ENCODE measurements at regions not wholly inside any gene's neighbourhood (a gene's known extent, or its start where the extent isn't known, plus 50 kb on each side); places are given as distances from the start of the nearest gene placed in this dataset.

DNA sequence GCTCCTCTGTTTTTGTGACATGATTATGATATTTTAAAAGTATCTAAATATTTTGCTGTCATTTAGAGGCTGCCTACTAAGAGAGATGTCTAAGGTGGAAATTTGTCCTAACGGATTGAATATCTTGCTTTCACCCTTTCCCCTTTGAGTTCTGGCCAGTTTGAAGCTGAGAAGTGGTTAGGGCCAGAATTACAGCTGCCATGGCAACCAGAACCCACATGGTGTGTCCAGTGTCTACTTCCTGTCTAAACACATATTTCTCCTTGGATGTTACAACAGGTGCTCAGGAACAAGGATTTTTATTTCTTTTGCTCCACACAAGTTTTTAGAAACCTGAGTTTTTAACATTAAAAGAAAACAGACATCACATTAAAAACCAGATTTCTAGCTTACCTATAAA is 335.1 kb upstream of the OR4E1 start:
- DNase-seq (ENCODE audit: extremely low read depth in 1 of 2, low read depth in 1 of 2), result no peak

DNA sequence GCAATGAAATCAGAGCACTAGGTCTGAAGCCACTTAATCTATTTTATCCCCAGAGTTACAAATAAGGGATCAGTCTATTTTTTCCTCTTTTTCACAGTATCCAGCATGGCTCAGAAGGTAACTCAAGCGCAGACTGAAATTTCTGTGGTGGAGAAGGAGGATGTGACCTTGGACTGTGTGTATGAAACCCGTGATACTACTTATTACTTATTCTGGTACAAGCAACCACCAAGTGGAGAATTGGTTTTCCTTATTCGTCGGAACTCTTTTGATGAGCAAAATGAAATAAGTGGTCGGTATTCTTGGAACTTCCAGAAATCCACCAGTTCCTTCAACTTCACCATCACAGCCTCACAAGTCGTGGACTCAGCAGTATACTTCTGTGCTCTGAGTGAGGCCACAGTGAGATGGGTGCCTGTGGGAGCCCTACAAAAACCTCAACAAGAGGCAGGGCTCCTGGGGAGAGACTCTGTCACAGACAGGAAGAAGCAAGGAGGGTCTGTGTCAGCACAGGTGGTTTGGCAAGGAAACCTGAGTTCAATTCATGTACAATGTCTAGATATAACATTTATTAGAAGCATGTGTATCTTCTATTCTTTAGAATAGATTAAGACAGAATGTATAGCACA is 334.3 kb upstream of the OR4E1 start:
- DNase-seq (ENCODE audit: extremely low read depth in 1 of 2, low read depth in 1 of 2), result no peak

DNA sequence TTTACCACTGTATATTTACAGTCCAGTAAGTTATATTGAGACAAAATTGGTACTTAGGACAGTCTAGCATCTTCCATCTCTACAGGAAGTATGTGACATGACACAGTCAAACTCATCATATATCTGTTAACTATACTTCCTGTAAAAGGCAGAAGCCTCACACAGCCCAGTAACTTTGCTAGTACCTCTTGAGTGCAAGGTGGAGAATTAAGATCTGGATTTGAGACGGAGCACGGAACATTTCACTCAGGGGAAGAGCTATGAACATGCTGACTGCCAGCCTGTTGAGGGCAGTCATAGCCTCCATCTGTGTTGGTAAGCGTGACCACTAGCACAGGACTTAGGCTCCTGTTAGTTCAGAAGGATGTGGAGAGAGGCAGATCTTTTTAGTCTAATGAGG is 333.7 kb upstream of the OR4E1 start:
- DNase-seq (ENCODE audit: extremely low read depth in 1 of 2, low read depth in 1 of 2), result no peak

DNA sequence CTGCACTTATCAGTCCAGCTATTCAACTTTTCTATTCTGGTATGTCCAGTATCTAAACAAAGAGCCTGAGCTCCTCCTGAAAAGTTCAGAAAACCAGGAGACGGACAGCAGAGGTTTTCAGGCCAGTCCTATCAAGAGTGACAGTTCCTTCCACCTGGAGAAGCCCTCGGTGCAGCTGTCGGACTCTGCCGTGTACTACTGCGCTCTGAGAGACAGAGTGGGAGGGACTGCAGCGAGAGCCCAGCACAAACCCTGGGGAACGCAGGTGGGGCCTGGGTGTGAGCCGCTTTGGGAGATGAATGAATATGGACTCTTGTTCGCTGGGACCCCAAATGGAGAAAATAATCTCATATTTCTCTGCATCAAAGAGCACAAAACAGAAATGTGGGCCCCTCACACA is 329.8 kb upstream of the OR4E1 start:
- no peak for DNase-seq (ENCODE audit: extremely low read depth in 1 of 2, low read depth in 1 of 2)

DNA sequence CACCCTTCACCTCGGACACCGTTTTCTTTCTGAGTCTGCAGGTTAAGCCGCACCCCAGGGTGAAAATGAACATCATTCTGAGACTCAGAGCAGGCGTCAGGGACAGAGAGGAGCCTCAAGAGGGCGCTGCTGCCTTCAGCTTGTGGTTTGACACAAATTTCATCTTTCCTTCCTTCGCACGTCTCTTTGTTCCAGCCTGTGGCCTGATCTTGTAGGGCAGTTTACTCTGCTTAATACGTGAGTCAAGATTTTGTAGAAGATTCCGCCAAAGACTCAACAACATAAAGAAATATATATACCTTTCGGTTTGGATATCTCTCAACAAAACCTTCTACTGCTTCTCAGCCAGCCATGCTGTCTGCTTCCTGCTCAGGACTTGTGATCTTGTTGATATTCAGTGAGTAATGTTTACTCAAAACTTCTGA is 329.3 kb upstream of the OR4E1 start:
- DNase-seq (ENCODE audit: extremely low read depth in 1 of 2, low read depth in 1 of 2), result peak; percentile 38 to 40

DNA sequence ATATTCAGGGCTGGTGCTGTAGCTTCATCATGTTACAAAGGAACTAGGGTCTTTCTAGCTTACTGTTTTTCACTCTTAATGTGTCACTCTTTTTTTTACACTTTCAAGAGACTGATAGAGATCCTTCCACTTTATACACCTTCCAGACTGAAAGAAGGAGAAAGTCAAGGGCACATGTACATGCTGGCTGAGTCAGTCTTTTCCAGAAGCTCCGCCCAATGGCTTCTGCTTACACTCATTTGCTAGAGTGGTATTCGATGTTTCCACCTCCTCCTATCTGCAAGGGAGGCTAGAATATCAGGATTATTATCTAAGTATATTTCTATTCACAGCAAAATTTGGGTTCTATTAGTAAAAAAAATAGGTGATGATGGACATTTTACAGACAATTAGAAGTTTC is 325.8 kb upstream of the OR4E1 start:
- no peak for DNase-seq (ENCODE audit: extremely low read depth in 1 of 2, low read depth in 1 of 2)

DNA sequence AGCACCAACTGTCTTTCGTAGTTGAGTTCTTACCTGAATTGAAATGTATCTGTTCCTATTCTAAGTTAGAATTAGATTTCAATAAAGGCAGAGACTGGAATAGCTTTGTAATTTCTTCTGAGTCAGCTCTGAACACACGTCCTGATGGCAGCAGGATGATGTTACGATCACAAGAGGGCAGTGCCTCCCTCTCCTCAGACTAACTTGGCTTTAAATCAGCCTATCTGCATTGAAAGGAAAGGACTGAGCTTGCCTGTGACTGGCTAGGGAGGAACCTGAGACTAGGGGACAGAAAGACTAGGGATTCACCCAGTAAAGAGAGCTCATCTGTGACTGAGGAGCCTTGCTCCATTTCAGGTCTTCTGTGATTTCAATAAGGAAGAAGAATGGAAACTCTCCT is 323.7 kb upstream of the OR4E1 start:
- no peak for DNase-seq (ENCODE audit: extremely low read depth in 1 of 2, low read depth in 1 of 2)

DNA sequence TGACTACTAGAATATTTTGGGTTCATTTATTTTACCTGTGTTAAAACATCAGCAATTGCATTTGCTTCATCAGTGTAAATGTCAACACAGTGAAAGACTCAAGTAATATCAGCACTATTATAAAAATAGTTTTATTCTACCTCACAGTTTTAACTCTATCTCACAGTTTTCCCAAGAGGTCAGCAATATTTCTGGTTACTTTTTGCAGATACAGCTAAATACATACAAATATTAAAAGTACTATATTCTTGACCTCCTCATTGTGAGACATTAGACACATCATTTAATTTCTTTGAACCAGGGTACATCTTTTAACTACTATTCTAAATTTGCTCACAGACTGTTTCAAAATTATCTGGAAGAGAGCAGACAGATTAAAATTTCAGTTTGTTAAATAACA is 321.7 kb upstream of the OR4E1 start:
- no peak for DNase-seq (ENCODE audit: extremely low read depth in 1 of 2, low read depth in 1 of 2)

DNA sequence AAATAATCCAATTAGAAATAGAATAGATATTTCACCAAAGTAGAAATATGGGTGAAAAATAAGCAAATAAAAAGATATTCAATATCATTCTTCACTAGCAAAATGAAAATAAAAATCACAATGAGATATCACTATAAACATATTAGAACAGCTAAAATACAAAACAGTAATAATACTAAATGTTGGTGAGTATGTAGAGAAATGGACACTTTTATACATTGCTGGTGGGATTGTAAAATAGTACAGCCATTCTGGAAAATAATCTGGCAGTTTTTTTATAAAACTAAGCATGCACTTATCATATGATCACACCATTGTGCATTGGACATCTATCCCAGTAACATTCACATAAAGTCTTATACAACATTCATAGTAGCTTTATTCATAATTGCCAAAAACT is 320.2 kb upstream of the OR4E1 start:
- DNase-seq (ENCODE audit: extremely low read depth in 1 of 2, low read depth in 1 of 2), result no peak

DNA sequence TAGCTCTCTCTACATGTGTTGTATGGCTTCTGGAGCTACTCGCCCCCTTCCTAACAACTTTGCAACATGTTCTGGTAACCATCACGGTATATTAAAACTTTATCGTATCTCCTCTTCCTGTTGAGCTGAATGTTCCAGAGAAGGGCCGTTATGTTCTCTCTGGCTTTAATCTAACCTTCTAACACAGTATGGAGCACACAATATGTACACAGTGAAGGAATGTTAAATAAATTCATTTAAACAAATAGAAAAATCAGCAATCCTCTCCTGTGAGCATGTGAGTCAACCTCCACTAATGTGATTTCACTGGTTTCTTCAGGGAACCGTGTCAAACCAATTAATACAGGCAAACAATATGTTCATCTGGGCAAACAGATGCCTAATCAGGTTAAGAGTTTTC is 319.5 kb upstream of the OR4E1 start:
- no peak for DNase-seq (ENCODE audit: extremely low read depth in 1 of 2, low read depth in 1 of 2)

DNA sequence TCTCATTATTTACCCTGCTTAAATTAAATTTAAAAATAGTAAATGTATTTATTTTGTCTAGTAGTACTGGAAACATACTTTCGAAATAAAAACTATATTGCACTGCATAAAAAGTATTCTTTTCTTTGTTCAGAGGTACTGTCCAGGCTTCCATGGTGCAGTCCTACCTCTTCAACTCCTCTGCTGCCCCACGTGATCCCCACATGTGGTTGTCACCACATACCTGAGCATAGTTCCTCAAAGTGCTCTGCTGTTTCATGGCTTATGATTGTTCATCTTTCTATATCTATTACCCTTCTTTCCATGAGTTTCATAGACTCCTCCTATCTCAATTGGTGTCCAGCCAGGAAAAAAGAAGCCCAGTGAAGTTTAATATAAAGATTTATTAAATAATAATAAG is 317.5 kb upstream of the OR4E1 start:
- no peak for DNase-seq (ENCODE audit: extremely low read depth in 1 of 2, low read depth in 1 of 2)

DNA sequence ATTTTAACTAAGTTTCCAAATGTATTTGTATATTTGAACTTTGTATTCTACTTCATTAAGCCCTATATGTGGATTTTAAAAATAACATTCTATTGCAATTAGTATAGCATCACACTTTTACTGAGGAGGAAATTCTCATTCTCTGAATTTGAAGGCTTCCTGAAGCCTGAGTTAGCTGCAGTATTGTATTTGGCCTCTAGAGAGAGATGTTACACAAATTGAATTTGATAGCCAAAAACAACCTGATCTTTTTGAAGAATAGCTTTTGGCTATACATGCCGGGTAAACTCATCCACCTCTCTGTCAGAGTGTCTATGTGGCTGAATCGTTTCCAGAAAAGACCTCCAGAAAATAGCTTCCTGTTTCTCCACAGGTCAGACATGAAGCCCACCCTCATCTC is 316.5 kb upstream of the OR4E1 start:
- no peak for DNase-seq (ENCODE audit: extremely low read depth in 1 of 2, low read depth in 1 of 2)

DNA sequence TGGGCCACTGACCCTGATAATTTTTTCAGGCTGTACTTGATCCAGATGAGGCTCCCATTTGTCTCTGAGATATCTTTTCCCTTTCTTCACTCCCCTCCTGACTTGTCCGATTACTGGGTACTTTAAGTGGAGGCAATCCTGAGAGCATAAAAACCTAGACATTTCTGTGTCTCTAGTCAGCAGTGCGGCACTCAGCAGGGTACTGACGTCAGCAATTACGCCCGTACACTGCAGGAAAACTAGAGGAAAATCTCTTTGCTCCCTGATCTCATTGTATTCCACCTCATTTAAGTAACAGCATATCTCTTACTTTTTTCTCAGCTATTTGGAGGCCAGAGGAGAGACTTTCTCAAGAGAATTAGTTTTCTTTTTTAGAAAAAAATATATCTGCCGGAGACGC is 315.5 kb upstream of the OR4E1 start:
- DNase-seq (ENCODE audit: extremely low read depth in 1 of 2, low read depth in 1 of 2), result no peak

DNA sequence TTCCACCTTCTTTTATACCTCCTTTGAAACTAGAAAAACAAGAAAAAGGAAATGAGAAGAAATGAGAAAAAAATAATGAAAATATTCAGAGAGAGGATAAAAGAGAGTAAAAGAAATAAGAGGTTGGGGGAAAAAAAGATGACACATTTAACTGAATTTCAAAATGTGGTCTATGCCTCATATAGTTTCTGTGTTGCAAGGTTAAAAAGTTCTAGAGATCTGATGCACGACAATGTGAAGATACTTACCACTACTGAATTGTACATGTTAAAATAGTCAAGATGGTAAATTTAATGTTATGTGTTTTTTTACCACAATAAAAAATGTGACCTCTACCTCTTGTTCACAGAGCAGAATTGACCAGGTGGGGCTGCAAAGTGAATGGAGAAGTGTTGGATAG is 314.8 kb upstream of the OR4E1 start:
- no peak for DNase-seq (ENCODE audit: extremely low read depth in 1 of 2, low read depth in 1 of 2)

DNA sequence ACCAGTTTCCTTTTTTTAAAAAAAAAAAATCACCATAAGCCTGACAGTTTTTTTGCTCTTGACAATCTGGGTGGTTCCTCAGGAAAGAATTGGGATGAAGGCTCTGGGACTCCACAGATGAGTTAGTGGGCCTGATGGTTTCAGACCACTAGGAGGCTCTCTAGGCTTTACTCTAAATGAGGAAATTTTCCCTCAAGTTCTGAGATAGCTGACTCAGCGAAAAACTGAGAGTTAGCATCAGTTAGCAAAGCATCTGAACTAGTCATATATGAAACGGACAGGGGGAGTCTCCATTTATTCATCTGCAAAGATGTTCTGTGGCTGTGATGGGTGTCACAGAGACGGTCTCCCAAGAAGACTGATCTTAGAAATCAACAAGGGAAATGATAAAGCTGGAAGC is 314.3 kb upstream of the OR4E1 start:
- DNase-seq (ENCODE audit: extremely low read depth in 1 of 2, low read depth in 1 of 2), result no peak

DNA sequence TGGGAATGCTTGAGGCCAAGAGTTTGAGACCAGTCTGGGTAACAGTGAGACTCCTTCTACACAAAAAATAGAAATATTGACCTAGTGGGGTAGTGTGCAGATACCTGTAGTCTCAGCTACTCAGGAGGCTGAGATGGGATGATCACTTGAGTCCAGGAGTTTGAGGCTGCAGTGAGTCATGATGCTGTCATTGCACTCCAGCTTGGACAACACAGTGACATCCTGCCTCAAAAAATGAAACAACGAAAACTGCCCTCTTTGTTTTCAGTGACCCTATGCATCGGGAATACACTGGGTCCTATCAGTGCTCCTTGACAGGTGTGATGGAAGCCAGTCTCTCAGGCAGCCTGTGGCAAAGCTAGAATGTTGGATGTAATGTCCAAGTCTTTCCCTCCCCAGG is 311.5 kb upstream of the OR4E1 start:
- DNase-seq (ENCODE audit: extremely low read depth in 1 of 2, low read depth in 1 of 2), result no peak

DNA sequence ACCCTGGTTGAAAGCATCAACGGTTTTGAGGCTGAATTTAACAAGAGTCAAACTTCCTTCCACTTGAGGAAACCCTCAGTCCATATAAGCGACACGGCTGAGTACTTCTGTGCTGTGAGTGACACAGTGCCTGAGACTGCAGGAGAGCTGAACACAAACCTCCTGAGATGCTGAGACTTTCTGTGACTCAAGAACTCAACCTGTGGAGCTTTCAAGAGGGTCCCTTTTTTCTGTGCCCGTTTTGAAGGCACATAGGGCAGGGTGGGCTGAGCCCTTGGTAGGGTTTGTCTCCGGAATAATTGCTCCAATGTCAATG is 305.3 kb upstream of the OR4E1 start:
- DNase-seq (ENCODE audit: extremely low read depth in 1 of 2, low read depth in 1 of 2), result no peak

DNA sequence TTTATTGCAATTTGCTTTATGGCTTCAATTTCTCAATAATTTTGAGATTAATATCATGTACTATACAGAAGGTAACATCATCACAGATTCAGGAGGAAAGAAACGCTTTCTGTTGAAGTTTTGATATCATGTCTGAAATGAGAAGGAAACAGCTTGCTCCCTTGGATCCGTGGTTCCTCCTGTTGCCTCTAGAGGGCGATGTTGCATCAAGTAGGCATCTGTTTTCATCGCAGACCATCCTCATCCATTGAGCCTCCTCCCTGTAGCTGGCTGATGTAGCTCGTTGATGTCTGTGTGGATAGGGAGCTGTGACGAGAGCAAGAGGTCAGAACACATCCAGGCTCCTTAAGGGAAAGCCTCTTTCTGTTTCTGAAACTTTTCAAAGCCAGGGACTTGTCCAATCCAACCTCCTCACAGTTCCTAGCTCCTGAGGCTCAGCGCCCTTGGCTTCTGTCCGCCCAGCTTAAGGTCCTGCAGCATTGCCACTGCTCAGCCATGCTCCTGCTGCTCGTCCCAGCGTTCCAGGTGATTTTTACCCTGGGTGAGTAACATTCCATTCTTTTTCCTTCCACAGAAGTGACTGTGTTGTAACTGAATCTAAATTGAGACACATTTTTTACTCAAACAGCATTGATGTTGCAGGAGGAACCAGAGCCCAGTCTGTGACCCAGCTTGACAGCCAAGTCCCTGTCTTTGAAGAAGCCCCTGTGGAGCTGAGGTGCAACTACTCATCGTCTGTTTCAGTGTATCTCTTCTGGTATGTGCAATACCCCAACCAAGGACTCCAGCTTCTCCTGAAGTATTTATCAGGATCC is 304.8 kb upstream of the OR4E1 start:
- DNase-seq (ENCODE audit: extremely low read depth in 1 of 2, low read depth in 1 of 2), result no peak

DNA sequence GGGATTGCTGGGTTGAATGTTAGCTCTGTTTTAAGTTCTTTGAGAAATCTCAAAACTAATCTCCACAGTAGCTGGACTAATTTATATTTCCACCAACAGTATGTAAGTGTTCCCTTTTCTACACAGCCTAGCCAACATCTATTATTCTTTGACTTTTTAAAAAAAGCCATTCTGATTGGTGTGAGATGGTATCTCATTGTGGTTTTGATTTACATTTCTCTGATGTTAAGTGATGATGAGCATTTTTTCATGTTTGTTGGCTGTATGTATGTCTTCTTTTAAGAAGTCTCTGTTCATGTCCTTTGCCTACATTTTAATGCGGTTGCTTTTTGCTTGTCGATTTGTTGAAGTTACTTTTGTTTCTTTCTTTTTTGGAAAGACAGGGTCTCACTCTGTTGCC is 301.1 kb upstream of the OR4E1 start:
- no peak for DNase-seq (ENCODE audit: extremely low read depth in 1 of 2, low read depth in 1 of 2)

DNA sequence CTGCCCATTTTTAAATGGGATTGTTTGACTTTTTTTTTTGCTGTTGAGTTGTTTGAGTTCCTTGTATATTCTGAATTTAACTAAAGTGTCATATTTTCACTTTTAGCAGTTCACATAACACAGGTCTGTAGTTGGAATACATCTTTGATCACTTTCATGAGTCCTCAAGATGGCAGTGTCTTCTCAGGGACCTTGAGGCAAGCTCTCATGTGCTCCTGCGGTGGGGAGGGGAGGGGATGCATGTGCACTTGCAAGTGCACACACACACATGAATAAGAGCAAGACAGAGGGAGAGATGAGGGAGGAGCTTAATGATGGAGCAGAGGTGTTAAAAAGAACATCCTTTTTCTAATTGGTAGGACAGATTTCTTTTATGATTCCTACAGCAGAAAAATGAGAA is 291.4 kb upstream of the OR4E1 start:
- DNase-seq (ENCODE audit: extremely low read depth in 1 of 2, low read depth in 1 of 2), result no peak

DNA sequence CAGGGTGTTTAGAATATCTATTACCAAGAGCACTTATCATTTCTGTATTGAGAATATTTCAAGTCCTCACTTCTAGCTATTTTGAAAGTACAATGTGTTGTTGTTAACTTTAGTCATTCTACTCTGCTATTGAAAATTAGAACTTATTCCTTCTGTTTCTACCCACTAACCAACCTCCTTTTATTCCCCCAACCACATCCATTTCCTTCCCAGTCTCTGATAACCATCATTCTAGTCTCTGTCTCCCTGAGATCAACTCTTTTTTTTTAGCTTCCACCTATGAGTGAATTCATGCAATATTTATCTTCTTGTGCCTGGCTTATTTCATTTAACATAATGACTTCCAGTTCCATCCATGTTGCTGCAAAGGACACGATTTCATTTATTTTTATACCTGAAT is 290.6 kb upstream of the OR4E1 start:
- no peak for DNase-seq (ENCODE audit: extremely low read depth in 1 of 2, low read depth in 1 of 2)

DNA sequence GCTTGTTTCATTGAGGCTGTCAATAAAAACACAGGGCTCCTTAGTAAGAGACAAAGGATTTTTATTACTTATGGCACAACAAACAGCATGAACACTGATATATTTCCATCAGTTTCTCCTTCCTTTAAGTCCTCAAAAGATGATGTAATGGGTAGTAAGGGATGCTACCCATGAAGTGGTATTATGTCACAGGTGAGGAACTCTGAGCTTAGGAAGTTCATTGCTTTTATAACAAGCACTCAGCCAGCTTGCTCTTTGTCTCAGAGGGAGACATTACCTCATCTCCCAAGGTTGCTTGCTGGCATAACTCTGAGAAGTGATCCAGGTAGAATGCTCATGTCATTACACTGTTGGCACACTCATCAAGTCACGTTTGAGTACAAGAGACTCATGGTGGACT is 287.0 kb upstream of the OR4E1 start:
- no peak for DNase-seq (ENCODE audit: extremely low read depth in 1 of 2, low read depth in 1 of 2)

DNA sequence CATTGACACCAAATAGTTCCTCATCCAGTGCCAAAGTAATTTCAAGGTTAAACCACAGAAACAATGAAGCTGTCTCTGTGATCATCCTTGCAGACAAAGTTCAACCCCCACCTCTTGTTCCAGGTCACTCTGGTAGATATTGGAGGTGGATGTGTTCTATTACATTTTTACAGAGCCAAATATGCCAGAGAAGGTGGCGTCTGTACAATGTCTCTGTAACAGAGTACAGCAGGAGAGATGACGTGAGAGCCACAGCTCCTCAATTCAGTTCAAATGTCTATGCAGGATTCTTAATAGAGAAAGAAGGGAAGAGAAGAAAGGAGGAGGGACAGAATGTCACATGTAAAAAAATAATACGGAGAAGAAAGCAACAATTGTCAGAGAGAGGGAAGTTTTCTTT is 268.3 kb upstream of the OR4E1 start:
- no peak for DNase-seq (ENCODE audit: extremely low read depth in 1 of 2, low read depth in 1 of 2)
